ENCODE measurements at regions not wholly inside any gene's neighbourhood (a gene's known extent, or its start where the extent isn't known, plus 50 kb on each side); places are given as distances from the start of the nearest gene placed in this dataset.

DNA sequence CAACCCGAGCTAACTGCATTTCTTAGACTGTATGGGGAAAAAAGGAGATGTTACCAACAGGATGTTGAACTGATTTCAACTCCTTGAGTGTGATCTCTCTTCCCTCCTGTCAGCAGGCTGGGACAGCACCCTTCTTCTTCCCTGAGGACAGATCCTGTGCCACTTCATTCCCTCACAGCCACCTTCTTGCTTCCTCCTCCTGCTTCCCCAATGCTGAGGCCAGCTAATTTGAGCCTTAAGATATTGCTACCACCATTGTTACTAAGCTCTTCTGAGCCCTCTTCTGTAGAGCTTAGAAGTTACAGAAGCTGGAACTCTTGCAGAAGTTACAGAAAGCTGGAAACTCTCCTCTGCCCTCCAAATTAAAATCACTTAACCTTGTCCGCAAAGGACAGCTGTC lies 88.8 kb downstream of the SPTSSA start:
- Mint-ChIP-seq H3K27me3 (ENCODE audit: unreplicated experiment) (peaks cover 14% of the 10 kb centered on the region), H3K4me1 (ENCODE audit: unreplicated experiment) (no peaks in the 10 kb centered on the region), H3K9me3 (ENCODE audit: unreplicated experiment) (no peaks in the 10 kb centered on the region), H3K4me3 (ENCODE audit: unreplicated experiment) (no peak overlapping the region), H3K27ac (ENCODE audit: unreplicated experiment) (no peak overlapping the region), H3K36me3 (ENCODE audit: unreplicated experiment) (no peaks in the 10 kb centered on the region)
- TF ChIP-seq CTCF (IDR thresholded peaks at IDR 0.05): no peak
- no peak for DNase-seq (ENCODE audit: extremely low spot score, unreplicated experiment)

- no peak for TF ChIP-seq CTCF (IDR thresholded peaks at IDR 0.05)
- H3K9me3 Mint-ChIP-seq (ENCODE audit: unreplicated experiment): no peaks in the 10 kb centered on the region
- DNase-seq (ENCODE audit: extremely low spot score, unreplicated experiment): no peak
- no peak overlapping the region for H3K27ac Mint-ChIP-seq (ENCODE audit: unreplicated experiment)
- no peak overlapping the region for H3K4me3 Mint-ChIP-seq (ENCODE audit: unreplicated experiment)
- H3K4me1 Mint-ChIP-seq (ENCODE audit: unreplicated experiment): no peaks in the 10 kb centered on the region
- H3K27me3 Mint-ChIP-seq (ENCODE audit: unreplicated experiment): peaks cover 15% of the 10 kb centered on the region
- H3K36me3 Mint-ChIP-seq (ENCODE audit: unreplicated experiment): no peaks in the 10 kb centered on the region
Measured at GRCh38 chr14:34372786-34373185, 89.3 kb downstream of the SPTSSA start.

DNA sequence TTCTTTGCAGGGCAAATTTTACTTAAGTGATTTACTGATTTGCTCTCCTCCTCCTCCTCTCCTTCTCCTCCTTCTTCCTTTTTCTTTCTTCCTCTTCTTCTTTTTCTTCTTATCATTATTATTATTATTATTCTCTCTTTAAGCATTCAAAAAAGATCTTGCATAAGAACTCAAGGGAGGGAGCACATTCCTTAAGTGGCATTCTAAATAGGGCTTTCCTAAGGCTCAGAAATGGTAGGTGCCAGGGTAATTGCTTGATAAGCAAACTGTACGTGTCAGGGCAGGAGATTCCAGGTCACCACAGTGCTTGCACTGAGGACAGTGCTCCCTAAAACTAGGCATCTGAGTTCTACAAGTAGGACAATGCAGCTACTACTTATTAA lies 92.4 kb downstream of the SPTSSA start:
- Mint-ChIP-seq H3K4me1 (ENCODE audit: unreplicated experiment) (peaks cover 4% of the 10 kb centered on the region), H3K4me3 (ENCODE audit: unreplicated experiment) (no peak overlapping the region), H3K27me3 (ENCODE audit: unreplicated experiment) (peaks cover 27% of the 10 kb centered on the region), H3K36me3 (ENCODE audit: unreplicated experiment) (no peaks in the 10 kb centered on the region), H3K9me3 (ENCODE audit: unreplicated experiment) (no peaks in the 10 kb centered on the region), H3K27ac (ENCODE audit: unreplicated experiment) (no peak overlapping the region)
- no peak for DNase-seq (ENCODE audit: extremely low spot score, unreplicated experiment)
- no peak for TF ChIP-seq CTCF (IDR thresholded peaks at IDR 0.05)

DNA sequence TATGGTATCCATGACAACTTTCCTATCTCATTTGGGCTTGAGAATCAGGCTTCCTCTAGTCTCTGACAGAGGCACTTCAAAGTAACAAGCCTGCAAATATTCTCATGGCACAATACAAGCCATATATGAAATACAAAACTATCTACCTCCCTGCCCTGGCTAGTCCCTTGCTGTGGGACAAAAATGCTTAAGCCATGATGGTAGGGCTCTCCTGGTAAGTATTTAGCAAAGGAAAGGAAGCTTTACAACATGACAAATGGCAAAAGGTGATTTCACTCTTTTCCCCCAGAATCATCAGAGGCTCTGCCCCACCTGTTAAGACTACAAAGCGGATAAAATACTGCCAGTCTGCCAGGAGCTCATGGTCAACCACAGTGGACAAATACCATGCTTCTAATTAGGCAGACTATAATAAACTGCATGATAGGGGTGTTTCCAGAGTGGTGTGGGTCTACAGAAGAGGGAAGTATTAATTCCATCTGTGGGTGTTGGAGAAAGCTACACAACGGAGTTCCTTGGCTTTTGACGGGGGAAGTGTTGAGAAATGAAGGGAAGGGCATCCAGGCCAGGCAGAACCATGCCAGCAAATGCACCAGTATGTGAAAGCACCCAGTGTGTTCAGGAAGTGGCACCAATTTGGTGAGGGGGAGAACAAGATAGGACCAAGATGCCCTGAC lies 92.9 kb downstream of the SPTSSA start:
- no peak for TF ChIP-seq CTCF (IDR thresholded peaks at IDR 0.05)
- Mint-ChIP-seq H3K27me3 (ENCODE audit: unreplicated experiment) (peaks cover 29% of the 10 kb centered on the region), H3K4me3 (ENCODE audit: unreplicated experiment) (no peak overlapping the region), H3K36me3 (ENCODE audit: unreplicated experiment) (no peaks in the 10 kb centered on the region), H3K27ac (ENCODE audit: unreplicated experiment) (no peak overlapping the region), H3K9me3 (ENCODE audit: unreplicated experiment) (no peaks in the 10 kb centered on the region), H3K4me1 (ENCODE audit: unreplicated experiment) (peaks cover 4% of the 10 kb centered on the region)
- no peak for DNase-seq (ENCODE audit: extremely low spot score, unreplicated experiment)

GRCh38 chr14:34368115-34368970 lies 93.7 kb downstream of the SPTSSA start:
- H3K27me3 Mint-ChIP-seq (ENCODE audit: unreplicated experiment): peaks cover 26% of the 10 kb centered on the region
- no peaks in the 10 kb centered on the region for H3K9me3 Mint-ChIP-seq (ENCODE audit: unreplicated experiment)
- no peak overlapping the region for H3K27ac Mint-ChIP-seq (ENCODE audit: unreplicated experiment)
- H3K4me1 Mint-ChIP-seq (ENCODE audit: unreplicated experiment): peaks cover 4% of the 10 kb centered on the region
- TF ChIP-seq CTCF (IDR thresholded peaks at IDR 0.05): no peak
- no peak for DNase-seq (ENCODE audit: extremely low spot score, unreplicated experiment)
- no peak overlapping the region for H3K4me3 Mint-ChIP-seq (ENCODE audit: unreplicated experiment)
- no peaks in the 10 kb centered on the region for H3K36me3 Mint-ChIP-seq (ENCODE audit: unreplicated experiment)
